NCI-H2171 (cell line): ENCODE measurements at regions not wholly inside any gene's neighbourhood (a gene's known extent, or its start where the extent isn't known, plus 50 kb on each side); places are given as distances from the start of the nearest gene placed in this dataset.

Source experiments
- DNase-seq: peaks from one replicate; lab custom pipeline; 2025; lab: John Stamatoyannopoulos, UW

- no peak for DNase-seq
Observed at GRCh38 chr21:16751695-16752474, 761.0 kb upstream of the CXADR start.

- DNase-seq = no peak
Observed at GRCh38 chr21:16752475-16752857, 760.4 kb upstream of the CXADR start.

- no peak for DNase-seq
Observed at GRCh38 chr21:16755061-16755460, 757.8 kb upstream of the CXADR start.

- no peak for DNase-seq
Observed at GRCh38 chr21:16767201-16767600, 745.6 kb upstream of the CXADR start.

- no peak for DNase-seq
Observed at GRCh38 chr21:16768096-16768495, 744.7 kb upstream of the CXADR start.

- DNase-seq = no peak
Observed at GRCh38 chr21:16770266-16770665, 742.6 kb upstream of the CXADR start.

GRCh38 chr21:16773206-16773605, 739.6 kb upstream of the CXADR start:
- no peak for DNase-seq

- no peak for DNase-seq
Observed at GRCh38 chr21:16775076-16775475, 737.8 kb upstream of the CXADR start.

GRCh38 chr21:16777041-16777720, 735.7 kb upstream of the CXADR start:
- no peak for DNase-seq

- no peak for DNase-seq
Observed at GRCh38 chr21:16788584-16788983, 724.3 kb upstream of the CXADR start.

GRCh38 chr21:16789636-16790035, 723.2 kb upstream of the CXADR start:
- no peak for DNase-seq

GRCh38 chr21:16792101-16792500, 720.7 kb upstream of the CXADR start:
- no peak for DNase-seq

GRCh38 chr21:16794950-16795349, 717.9 kb upstream of the CXADR start:
- DNase-seq = no peak

- DNase-seq = no peak
Observed at GRCh38 chr21:16796776-16797175, 716.1 kb upstream of the CXADR start.

- DNase-seq = no peak
Observed at GRCh38 chr21:16797540-16797939, 715.3 kb upstream of the CXADR start.

- no peak for DNase-seq
Observed at GRCh38 chr21:16797966-16798365, 714.9 kb upstream of the CXADR start.

- no peak for DNase-seq
Observed at GRCh38 chr21:16800536-16801275, 712.1 kb upstream of the CXADR start.

- DNase-seq = no peak
Observed at GRCh38 chr21:16811011-16811410, 701.8 kb upstream of the CXADR start.

GRCh38 chr21:16811970-16812369, 700.9 kb upstream of the CXADR start:
- DNase-seq = no peak

GRCh38 chr21:16815243-16815642, 697.6 kb upstream of the CXADR start:
- DNase-seq = no peak

- DNase-seq = no peak
Observed at GRCh38 chr21:16821588-16821987, 691.3 kb upstream of the CXADR start.

- no peak for DNase-seq
Observed at GRCh38 chr21:16829532-16829931, 683.3 kb upstream of the CXADR start.

- no peak for DNase-seq
Observed at GRCh38 chr21:16832791-16833190, 680.1 kb upstream of the CXADR start.
